ENCODE measurements at regions not wholly inside any gene's neighbourhood (a gene's known extent, or its start where the extent isn't known, plus 50 kb on each side); places are given as distances from the start of the nearest gene placed in this dataset.
"Not testable (repeated sequence)": the region's sequence is repeated elsewhere in the genome, so short reads cannot be mapped to it uniquely, and the experiment has no call there.

- no peak for ATAC-seq
Observed at GRCh38 chr6:92708945-92709344, 710.4 kb downstream of the EPHA7 start.

GRCh38 chr6:92708270-92708669 is 711.1 kb downstream of the EPHA7 start:
- ATAC-seq: no peak

GRCh38 chr6:92706976-92707375 is 712.4 kb downstream of the EPHA7 start:
- no peak for ATAC-seq

DNA sequence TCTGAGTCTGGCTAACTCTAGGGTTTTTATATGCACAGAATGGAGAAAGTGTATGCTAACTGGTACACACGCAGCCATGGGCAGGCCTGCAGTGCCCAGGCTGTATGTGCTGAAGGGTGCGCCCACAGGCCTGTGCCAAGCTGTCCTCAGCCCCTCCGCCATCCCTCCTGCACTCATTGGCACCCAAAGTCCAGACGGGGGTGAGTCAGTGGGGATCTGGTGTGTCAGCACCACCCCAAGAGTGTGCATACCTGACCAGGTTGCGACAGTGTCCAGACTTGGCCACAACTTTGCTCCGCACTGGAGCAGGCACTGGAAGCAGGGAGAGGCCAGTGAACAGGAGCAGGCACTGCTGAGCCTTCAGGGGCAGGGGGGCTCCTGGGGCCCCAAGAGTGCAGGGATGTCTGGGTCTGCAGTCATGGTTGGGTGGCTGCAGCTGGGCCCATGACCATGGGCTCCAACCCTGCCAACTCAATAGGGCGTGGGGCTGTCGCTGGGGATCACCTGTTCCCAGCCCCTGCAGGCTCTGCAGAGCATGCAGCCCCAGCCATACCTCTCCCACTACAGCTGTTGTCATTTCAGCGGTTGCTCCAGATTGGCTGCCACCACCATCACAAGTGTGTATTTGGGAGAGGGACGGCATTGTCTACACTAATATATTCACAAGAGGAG is 717.8 kb downstream of the EPHA7 start:
- no peak for ATAC-seq

DNA sequence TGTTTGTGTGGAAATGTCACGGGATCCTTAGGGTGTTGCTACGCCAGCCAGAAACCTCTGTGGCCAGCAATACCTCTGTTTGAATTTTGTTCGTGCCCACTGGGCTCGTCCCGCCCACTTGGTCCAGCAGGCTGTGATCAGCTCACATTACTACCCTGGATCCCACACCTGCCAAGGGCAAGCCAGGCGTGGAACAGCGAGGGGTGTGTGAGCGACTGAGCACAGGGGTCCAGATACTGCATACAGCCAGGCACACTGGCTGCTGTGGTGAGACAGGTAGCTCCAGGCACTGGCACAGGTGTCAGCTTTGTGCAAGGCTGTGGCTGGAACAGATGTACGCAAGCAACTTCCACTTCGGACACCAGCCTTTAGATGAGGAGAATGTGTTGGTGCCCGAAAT is 718.9 kb downstream of the EPHA7 start:
- ATAC-seq: no peak

- ATAC-seq: no peak
Observed at GRCh38 chr6:92690997-92691599, 728.3 kb downstream of the EPHA7 start.

DNA sequence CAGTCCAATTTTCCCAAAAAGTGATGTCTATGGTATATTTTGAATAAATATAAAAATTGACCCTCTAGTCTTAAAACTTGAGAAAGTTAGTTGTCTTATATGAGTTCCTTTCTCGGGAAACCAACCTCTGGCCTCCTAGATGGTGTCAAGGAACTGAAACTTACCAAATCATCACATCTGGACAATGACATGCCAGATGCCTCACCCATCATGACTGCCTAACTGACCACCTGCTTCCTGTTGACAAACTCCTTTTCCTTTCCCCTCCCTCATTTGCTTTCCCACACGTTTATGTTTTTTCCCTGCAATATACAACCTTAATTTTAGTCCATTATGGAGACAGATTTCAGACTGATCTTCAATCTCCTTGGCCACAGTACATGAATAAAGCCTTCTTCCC is 731.0 kb downstream of the EPHA7 start:
- ATAC-seq: no peak

- ATAC-seq: no peak
Observed at GRCh38 chr6:92687278-92687677, 732.1 kb downstream of the EPHA7 start.

GRCh38 chr6:92684386-92684785 is 735.0 kb downstream of the EPHA7 start:
- no peak for ATAC-seq

DNA sequence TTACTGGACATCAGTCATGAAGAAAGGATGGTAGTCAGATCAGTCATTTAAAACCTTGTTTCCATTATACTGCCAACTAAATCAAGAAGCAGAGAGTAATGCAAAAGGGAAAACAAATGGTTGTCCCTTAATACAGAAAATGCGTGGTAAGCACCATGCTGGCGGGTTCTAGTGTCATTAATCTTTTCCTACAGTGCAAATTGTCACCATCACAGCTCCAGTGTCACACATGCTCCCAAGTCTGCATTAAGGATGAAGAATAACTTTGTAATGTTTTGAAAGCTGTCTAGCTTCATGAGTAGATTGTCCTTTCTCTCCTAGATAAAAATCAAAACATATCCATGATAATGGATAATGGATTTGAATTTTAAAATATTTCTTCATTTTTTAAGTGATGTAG is 735.6 kb downstream of the EPHA7 start:
- ATAC-seq: no peak

DNA sequence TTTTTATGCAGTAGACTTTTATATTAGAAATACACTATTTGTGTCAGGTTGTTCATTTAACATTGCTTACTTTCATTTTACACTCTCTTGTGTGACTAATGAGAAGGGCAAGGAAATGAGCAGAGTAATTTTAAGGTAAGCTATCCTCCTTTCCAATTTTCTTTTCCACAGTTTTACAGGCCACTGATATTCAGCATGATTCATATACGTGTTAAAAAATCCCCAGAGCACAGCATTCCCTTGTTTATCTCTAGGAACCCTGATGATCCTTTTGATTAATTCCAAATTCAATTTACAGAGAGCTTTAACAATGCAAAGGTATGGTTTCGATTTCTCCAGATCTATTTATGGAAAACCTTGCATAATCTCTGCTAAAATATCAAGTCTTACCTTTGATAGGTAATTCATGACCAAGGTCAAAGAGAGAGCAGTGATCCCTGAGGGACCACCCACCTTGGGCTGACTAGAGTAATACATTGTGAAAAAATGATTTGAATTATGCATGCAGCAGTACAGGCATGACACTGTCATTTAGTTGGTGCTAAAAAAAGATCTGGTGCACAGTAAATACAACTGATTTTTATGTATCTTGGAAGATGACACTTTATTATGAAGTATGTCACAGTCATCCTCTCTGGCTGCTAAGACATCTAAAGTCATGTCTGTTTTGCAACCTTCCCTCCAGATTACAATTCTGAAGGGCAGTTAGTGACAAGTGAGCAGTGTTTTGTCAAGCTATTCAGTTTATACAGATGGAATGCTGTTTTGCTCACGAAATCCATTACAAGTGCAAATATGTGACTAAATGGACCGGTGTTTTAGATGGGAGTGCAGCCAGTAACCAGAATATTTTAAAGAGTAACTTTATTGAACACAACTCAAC is 736.6 kb downstream of the EPHA7 start:
- ATAC-seq: no peak

GRCh38 chr6:92681401-92681800 is 738.0 kb downstream of the EPHA7 start:
- no peak for ATAC-seq

- not testable (repeated sequence) for ATAC-seq
Observed at GRCh38 chr6:92671462-92671861, 747.9 kb downstream of the EPHA7 start.

GRCh38 chr6:92667843-92668242 is 751.5 kb downstream of the EPHA7 start:
- no peak for ATAC-seq

GRCh38 chr6:92648364-92649086 is 770.8 kb downstream of the EPHA7 start:
- ATAC-seq: no peak

GRCh38 chr6:92647630-92648029 is 771.7 kb downstream of the EPHA7 start:
- ATAC-seq: no peak

DNA sequence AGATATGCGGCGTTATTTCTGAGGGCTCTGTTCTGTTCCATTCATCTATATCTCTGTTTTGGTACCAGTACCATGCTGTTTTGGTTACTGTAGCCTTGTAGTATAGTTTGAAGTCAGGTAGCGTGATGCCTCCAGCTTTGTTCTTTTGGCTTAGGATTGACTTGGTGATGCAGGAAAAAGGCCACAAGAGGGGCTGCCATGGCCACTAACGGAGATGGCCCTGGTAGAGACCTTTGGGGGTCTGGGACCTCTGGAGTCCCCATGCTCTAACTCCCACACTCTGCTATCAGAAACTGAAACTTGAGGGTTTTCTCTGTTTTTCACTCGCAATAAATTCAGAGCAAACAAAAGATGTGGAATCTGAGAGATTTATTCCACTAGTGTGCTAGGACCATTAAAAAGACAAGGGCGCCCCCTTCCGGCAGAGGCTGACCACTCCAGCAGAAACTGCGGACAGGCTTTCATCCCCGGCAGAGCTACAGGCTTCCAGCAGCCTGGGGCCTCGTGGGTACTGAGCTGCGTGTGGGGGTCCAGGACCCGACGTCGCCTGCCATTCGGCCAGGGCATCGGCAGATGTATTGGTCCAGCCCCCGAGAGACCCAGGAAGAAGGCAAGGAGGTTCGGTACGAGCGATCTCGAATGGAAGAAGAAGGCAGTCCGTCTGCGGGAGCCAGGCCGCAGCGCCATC is 775.1 kb downstream of the EPHA7 start:
- not testable (repeated sequence) for ATAC-seq

- no peak for ATAC-seq
Observed at GRCh38 chr6:92635553-92636153, 783.7 kb downstream of the EPHA7 start.

DNA sequence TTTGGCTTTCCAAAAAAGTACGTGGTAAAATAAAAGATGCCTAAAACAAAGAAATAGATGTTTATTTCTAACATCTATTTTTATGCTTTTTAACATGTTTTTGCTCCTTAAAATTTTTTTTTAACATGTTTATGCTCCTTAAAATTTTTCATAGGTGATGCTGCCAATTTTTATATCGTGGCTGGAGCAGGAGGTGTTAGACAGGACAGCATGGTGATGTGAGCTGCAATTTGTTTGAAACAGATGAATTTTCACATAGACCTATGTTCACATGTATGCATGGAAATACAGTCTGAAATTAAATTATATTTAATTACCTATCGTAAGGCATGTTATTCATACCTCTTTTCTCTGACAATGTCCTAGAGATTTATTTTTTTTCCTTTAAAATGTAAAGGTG is 784.8 kb downstream of the EPHA7 start:
- ATAC-seq: no peak

DNA sequence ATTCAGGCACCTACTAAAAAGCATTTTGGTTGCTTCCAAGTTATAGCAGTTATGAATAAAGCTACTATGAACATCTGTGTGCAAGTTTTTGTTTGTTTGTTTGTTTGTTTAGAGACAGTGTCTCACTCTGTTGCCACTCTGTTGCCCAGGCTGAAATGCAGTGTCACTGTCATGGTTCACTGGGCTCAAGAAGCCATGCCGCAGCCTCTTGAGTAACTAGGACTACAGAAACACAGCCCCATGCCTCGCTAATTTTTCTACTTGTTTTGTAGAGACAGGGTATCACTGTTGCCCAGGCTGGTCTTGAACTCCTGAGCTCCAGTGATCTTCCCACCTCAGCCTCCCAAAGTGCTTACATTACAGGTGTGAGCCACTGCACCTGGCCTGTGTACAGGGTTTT is 795.9 kb downstream of the EPHA7 start:
- ATAC-seq: no peak

- ATAC-seq: no peak
Observed at GRCh38 chr6:92617721-92618120, 801.6 kb downstream of the EPHA7 start.

GRCh38 chr6:92608751-92609150 is 810.6 kb downstream of the EPHA7 start:
- ATAC-seq: no peak
